ENCODE measurements at regions not wholly inside any gene's neighbourhood (a gene's known extent, or its start where the extent isn't known, plus 50 kb on each side); places are given as distances from the start of the nearest gene placed in this dataset.

DNA sequence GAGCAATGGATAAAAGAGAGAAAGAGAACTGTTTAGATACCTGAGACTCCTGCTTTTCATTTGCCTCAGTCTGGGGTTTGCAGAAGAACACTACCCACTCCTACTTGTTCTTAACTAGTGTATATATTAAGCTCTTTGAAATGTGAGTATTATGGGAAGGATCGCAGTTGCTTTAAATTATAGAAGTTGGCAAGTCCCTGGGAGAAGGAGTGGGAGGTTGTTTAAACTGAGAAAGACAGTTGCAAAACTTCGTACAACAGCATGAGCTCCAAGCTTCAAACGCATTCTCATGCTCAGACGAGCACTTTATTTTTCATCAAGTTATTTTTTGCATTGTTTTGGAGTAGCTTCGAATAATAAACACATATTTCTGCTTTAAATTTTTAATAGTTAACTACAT is 88.1 kb upstream of the C1QTNF7 start:
- DNase-seq, result no peak
- intact Hi-C loops (cut with micrococcal nuclease), result no loop called here
- H3K9ac ChIP-seq (ENCODE audit: insufficient read depth, low read length, poor library complexity, severe bottlenecking), result no peak overlapping the region
- H3K4me3 Mint-ChIP-seq, result no peak overlapping the region
- H3K36me3 Mint-ChIP-seq, result no peaks in the 10 kb centered on the region
- peaks cover 7% of the 10 kb centered on the region for H3K4me1 Mint-ChIP-seq
- no CpG with 5 or more reads among the region's 5 CpGs for WGBS (ENCODE audit: insufficient coverage)
- no peak overlapping the region for H3K4me3 ChIP-seq (replicated peaks in 1 of 3; ENCODE audit: low read depth in 2 of 3, low read length in 3 of 3)
- no peaks in the 10 kb centered on the region for H3K27me3 ChIP-seq (ENCODE audit: control insufficient read depth in 2 of 2, insufficient read depth in 2 of 2, low read length in 2 of 2)
- H3K9me3 ChIP-seq (replicated peaks in 1 of 2; ENCODE audit: control insufficient read depth in 1 of 2, insufficient read depth in 1 of 2, low read length in 2 of 2), result no peaks in the 10 kb centered on the region
- H3K4me1 ChIP-seq (ENCODE audit: control insufficient read depth in 1 of 2, insufficient read depth in 2 of 2, low read length in 2 of 2), result no peaks in the 10 kb centered on the region
- H3K27ac ChIP-seq (ENCODE audit: low read depth in 1 of 2, low read length in 2 of 2), result no peak overlapping the region
- peaks cover 0 to 4% (median 2%) of the 10 kb centered on the region in 3 donors for H3K27me3 Mint-ChIP-seq (ENCODE audit: low read depth in 3 of 3)
- H3K36me3 ChIP-seq (replicated peaks in 1 of 2; ENCODE audit: control insufficient read depth in 1 of 2, insufficient read depth in 2 of 2, low read length in 2 of 2), result no peaks in the 10 kb centered on the region
- H3K79me2 ChIP-seq (ENCODE audit: insufficient read depth, low read length), result no peaks in the 10 kb centered on the region
- no peak overlapping the region for H3K27ac Mint-ChIP-seq
- H4K20me1 ChIP-seq (ENCODE audit: insufficient read depth, low read length), result no peaks in the 10 kb centered on the region
- TF ChIP-seq, protein P1, sequence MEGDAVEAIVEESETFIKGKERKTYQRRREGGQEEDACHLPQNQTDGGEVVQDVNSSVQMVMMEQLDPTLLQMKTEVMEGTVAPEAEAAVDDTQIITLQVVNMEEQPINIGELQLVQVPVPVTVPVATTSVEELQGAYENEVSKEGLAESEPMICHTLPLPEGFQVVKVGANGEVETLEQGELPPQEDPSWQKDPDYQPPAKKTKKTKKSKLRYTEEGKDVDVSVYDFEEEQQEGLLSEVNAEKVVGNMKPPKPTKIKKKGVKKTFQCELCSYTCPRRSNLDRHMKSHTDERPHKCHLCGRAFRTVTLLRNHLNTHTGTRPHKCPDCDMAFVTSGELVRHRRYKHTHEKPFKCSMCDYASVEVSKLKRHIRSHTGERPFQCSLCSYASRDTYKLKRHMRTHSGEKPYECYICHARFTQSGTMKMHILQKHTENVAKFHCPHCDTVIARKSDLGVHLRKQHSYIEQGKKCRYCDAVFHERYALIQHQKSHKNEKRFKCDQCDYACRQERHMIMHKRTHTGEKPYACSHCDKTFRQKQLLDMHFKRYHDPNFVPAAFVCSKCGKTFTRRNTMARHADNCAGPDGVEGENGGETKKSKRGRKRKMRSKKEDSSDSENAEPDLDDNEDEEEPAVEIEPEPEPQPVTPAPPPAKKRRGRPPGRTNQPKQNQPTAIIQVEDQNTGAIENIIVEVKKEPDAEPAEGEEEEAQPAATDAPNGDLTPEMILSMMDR (IDR thresholded peaks at IDR 0.05), result no peak
- H2AFZ ChIP-seq (ENCODE audit: insufficient read depth, low read depth, low read length, poor library complexity, severe bottlenecking), result no peak overlapping the region
- peaks cover 0 to 7% (median 3%) of the 10 kb centered on the region in 7 donors for H3K9me3 Mint-ChIP-seq
- H3K4me2 ChIP-seq (replicated peaks; ENCODE audit: extremely low read depth, low read length, poor library complexity, severe bottlenecking), result no peak overlapping the region

DNA sequence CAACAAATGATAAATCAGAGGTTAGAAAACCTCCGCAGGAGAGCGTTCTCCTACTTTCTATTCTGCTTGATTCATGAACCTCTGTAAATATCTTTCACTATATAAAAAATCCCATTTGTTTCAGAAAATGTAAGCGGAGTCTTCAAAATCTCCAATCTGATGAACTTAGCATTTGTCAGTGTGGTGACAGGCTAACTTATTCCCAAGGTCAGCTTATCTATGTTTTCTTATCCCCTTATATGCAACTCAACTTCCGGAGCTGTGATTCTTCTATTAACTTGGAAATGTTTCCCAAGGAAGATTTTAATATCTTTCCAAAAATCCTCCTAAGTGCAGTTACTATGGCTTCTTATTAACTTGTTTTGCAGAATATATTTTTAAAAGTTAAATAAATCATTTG is 87.5 kb upstream of the C1QTNF7 start:
- Histone ChIP-seq H3K9ac (ENCODE audit: insufficient read depth, low read length, poor library complexity, severe bottlenecking) (no peak overlapping the region), H3K27ac (ENCODE audit: low read depth in 1 of 2, low read length in 2 of 2) (no peak overlapping the region), H3K79me2 (ENCODE audit: insufficient read depth, low read length) (no peaks in the 10 kb centered on the region), H3K36me3 (replicated peaks in 1 of 2; ENCODE audit: control insufficient read depth in 1 of 2, insufficient read depth in 2 of 2, low read length in 2 of 2) (no peaks in the 10 kb centered on the region), H2AFZ (ENCODE audit: insufficient read depth, low read depth, low read length, poor library complexity, severe bottlenecking) (no peak overlapping the region), H3K9me3 (replicated peaks in 1 of 2; ENCODE audit: control insufficient read depth in 1 of 2, insufficient read depth in 1 of 2, low read length in 2 of 2) (no peaks in the 10 kb centered on the region), H3K4me2 (replicated peaks; ENCODE audit: extremely low read depth, low read length, poor library complexity, severe bottlenecking) (no peak overlapping the region), H4K20me1 (ENCODE audit: insufficient read depth, low read length) (no peaks in the 10 kb centered on the region), H3K4me1 (ENCODE audit: control insufficient read depth in 1 of 2, insufficient read depth in 2 of 2, low read length in 2 of 2) (no peaks in the 10 kb centered on the region), H3K4me3 (replicated peaks in 1 of 3; ENCODE audit: low read depth in 2 of 3, low read length in 3 of 3) (no peak overlapping the region), H3K27me3 (ENCODE audit: control insufficient read depth in 2 of 2, insufficient read depth in 2 of 2, low read length in 2 of 2) (no peaks in the 10 kb centered on the region)
- WGBS (ENCODE audit: insufficient coverage), result no CpG with 5 or more reads among the region's 4 CpGs
- no peak for DNase-seq
- Mint-ChIP-seq H3K27ac (no peak overlapping the region), H3K9me3 (peaks cover 0 to 7% (median 3%) of the 10 kb centered on the region in 7 donors), H3K27me3 (ENCODE audit: low read depth in 3 of 3) (peaks cover 0 to 4% (median 2%) of the 10 kb centered on the region in 3 donors), H3K4me3 (no peak overlapping the region), H3K36me3 (no peaks in the 10 kb centered on the region), H3K4me1 (peaks cover 7% of the 10 kb centered on the region)
- TF ChIP-seq, protein P1 (IDR thresholded peaks at IDR 0.05), result no peak
- intact Hi-C loops (cut with micrococcal nuclease), result no loop called here

Data from CD14-positive monocyte (primary cell).